KMS-11 (cell line): ENCODE measurements at regions not wholly inside any gene's neighbourhood (a gene's known extent, or its start where the extent isn't known, plus 50 kb on each side); places are given as distances from the start of the nearest gene placed in this dataset.

ENCODE experiments used
- H2AFZ ChIP-seq: fragments of 200-600 bp; sonication (generic); 2 replicates; pipeline ENCODE4 v1.6.1; 2016; ENCODE audit warnings: antibody characterized with exemption, mixed run types, low read depth
- H3K27ac ChIP-seq: fragments of 200-600 bp; sonication (generic); 2 replicates; pipeline ENCODE4 v1.6.1; 2016; ENCODE audit warnings: mild to moderate bottlenecking, mixed run types
- H3K27me3 ChIP-seq: fragments of 200-600 bp; sonication (generic); 2 replicates; pipeline ENCODE4 v1.6.1; 2017; ENCODE audit warnings: mild to moderate bottlenecking, low read depth, mixed run types, moderate library complexity; ENCODE audit not compliant: insufficient read depth
- H3K36me3 ChIP-seq: fragments of 200-600 bp; sonication (generic); 2 replicates; pipeline ENCODE4 v1.6.1; 2017; ENCODE audit warnings: mild to moderate bottlenecking, mixed run types; ENCODE audit not compliant: insufficient read depth
- H3K4me1 ChIP-seq: fragments of 200-600 bp; sonication (generic); 2 replicates; pipeline ENCODE4 v1.6.1; 2016; ENCODE audit warnings: mild to moderate bottlenecking, low read depth, mixed run types; ENCODE audit not compliant: poor library complexity, severe bottlenecking
- H3K4me2 ChIP-seq: fragments of 200-600 bp; sonication (generic); 2 replicates; pipeline ENCODE4 v1.7.0; 2016; ENCODE audit warnings: mild to moderate bottlenecking, mixed run types
- H3K4me3 ChIP-seq: fragments of 200-600 bp; sonication (generic); IDR thresholded peaks from 2 replicates; pipeline ENCODE4 v1.6.1; 2017; ENCODE audit warnings: low read depth, low read length, mixed read lengths; ENCODE audit not compliant: insufficient read depth
- H3K79me2 ChIP-seq: fragments of 200-600 bp; sonication (generic); 2 replicates; pipeline ENCODE4 v1.6.1; 2016; ENCODE audit warnings: low read depth, mixed run types; ENCODE audit not compliant: insufficient read depth
- H3K9ac ChIP-seq: fragments of 200-600 bp; sonication (generic); 2 replicates; pipeline ENCODE4 v1.6.1; 2016; ENCODE audit warnings: mild to moderate bottlenecking, mixed run types
- H4K20me1 ChIP-seq: fragments of 200-600 bp; sonication (generic); 2 replicates; pipeline ENCODE4 v1.6.1; 2016; ENCODE audit warnings: mild to moderate bottlenecking, mixed run types; ENCODE audit not compliant: insufficient read depth
- TF ChIP-seq, protein P1 (sequence below): fragments of 200-600 bp; sonication (generic); conservative IDR thresholded peaks from 2 replicates; pipeline ENCODE4 v1.6.1; 2017; ENCODE audit warnings: low read depth, mild to moderate bottlenecking, antibody characterized with exemption, low read length, moderate library complexity, mixed read lengths

DNA sequence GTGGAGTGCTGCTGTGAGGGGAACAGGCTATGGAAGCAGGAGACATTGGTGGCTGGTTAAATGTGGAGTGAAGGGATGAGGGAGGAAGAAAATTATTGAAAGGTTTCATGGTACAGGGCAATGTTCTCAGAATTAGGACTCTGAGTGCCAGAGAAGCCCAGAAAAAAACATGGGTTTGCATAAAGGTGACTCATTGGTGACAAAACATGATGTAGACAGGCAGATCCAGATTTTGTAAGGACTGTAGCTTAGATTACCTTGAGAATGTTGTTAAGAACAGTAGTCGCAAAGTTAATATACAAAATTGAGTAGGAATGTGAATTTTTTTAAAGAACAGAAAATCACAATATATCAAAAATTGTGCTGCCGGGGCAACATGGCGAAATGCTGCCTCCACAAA lies 134.9 kb upstream of the ZNF438 start:
- Histone ChIP-seq H3K27ac (no peak overlapping the region), H3K36me3 (no peaks in the 10 kb centered on the region), H3K4me3 (no peak overlapping the region), H2AFZ (no peak overlapping the region), H4K20me1 (no peaks in the 10 kb centered on the region), H3K27me3 (no peaks in the 10 kb centered on the region), H3K9ac (no peak overlapping the region), H3K79me2 (no peaks in the 10 kb centered on the region), H3K4me2 (no peak overlapping the region), H3K4me1 (no peaks in the 10 kb centered on the region)
- TF ChIP-seq, protein P1, sequence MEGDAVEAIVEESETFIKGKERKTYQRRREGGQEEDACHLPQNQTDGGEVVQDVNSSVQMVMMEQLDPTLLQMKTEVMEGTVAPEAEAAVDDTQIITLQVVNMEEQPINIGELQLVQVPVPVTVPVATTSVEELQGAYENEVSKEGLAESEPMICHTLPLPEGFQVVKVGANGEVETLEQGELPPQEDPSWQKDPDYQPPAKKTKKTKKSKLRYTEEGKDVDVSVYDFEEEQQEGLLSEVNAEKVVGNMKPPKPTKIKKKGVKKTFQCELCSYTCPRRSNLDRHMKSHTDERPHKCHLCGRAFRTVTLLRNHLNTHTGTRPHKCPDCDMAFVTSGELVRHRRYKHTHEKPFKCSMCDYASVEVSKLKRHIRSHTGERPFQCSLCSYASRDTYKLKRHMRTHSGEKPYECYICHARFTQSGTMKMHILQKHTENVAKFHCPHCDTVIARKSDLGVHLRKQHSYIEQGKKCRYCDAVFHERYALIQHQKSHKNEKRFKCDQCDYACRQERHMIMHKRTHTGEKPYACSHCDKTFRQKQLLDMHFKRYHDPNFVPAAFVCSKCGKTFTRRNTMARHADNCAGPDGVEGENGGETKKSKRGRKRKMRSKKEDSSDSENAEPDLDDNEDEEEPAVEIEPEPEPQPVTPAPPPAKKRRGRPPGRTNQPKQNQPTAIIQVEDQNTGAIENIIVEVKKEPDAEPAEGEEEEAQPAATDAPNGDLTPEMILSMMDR: no peak

DNA sequence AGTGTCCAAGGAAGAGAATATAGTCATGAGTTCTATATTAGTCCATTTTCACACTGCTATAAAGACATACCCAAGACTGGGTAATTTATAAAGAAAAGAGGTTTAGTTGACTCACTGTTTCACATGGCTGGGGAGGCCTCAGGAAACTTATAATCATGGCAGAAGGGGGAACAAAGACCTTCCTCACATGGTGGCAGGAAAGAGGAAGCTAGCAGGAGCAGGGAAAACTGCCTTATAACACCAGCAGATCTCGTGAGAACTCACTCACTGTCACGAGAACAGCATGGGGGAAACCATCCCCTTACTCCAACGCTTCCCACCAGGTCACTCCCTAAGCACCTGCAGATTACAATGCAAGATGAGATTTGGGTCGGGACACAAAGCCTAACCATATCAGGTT lies 139.0 kb upstream of the ZNF438 start:
- no peak overlapping the region for H2AFZ ChIP-seq

DNA sequence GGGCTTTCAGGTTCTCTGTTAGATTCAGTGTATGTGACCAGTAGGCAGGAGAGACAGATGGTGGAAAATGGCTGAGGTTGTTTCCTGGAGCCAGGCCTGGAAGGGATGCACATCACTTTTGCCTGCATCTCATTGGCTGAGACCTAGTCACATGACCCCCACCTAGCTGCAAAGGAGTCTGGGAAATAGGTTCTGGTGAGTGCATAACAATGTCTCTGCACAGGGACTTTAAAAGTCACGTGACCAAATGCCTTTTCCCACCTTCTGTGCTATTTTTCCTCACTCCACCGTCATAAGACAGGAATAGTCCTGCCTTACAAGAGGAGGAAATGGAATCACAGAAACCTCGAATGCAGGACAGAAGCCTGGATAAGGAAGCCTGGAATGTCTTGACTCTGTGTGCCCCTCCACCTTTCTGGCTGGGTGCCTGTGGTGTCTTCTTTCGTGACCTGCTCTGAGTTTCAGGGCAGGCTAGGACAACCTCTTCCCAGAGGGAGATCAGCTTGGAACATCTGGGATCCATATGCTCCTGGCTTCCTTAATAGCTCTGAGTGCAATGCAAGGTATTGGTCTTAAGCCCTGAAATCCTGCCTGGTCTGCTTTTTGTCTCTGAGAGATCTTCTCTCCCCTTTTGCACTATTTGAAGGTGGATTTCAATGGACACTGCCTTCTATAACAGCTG lies 139.9 kb upstream of the ZNF438 start:
- Histone ChIP-seq H3K36me3 (no peaks in the 10 kb centered on the region), H2AFZ (no peak overlapping the region), H4K20me1 (no peaks in the 10 kb centered on the region), H3K4me3 (no peak overlapping the region), H3K27ac (no peak overlapping the region), H3K27me3 (no peaks in the 10 kb centered on the region), H3K4me2 (no peak overlapping the region), H3K79me2 (no peaks in the 10 kb centered on the region), H3K9ac (no peak overlapping the region), H3K4me1 (no peaks in the 10 kb centered on the region)
- TF ChIP-seq, protein P1: no peak

More for the DNA sequence above, 139.0 kb upstream of the ZNF438 start:
- Histone ChIP-seq H3K4me1 (no peaks in the 10 kb centered on the region), H4K20me1 (no peaks in the 10 kb centered on the region), H3K4me2 (no peak overlapping the region), H3K36me3 (no peaks in the 10 kb centered on the region), H3K27ac (no peak overlapping the region), H3K27me3 (no peaks in the 10 kb centered on the region), H3K4me3 (no peak overlapping the region), H3K9ac (no peak overlapping the region), H3K79me2 (no peaks in the 10 kb centered on the region)
- TF ChIP-seq, protein P1: no peak

DNA sequence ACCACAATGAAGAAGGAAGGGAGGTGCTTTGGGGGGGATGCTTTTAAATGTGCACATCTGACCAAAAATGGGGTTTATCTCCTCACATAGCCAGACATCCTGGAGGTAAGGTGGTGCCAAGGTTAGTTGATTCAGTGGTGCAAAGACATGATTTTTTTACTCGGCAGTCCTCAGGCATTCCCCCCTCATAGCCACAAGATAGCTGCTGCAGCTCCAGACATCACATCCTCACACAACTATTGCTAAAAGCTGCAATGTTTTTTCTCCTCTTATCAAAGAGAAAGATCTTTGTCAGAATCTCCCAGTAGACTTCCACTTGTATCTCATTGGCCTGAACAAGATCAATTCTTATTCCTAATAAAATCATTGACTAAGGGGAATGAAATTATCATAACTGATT lies 141.3 kb upstream of the ZNF438 start:
- Histone ChIP-seq H4K20me1 (no peaks in the 10 kb centered on the region), H2AFZ (no peak overlapping the region), H3K27ac (no peak overlapping the region), H3K4me3 (no peak overlapping the region), H3K4me2 (no peak overlapping the region), H3K36me3 (no peaks in the 10 kb centered on the region), H3K4me1 (no peaks in the 10 kb centered on the region), H3K9ac (no peak overlapping the region), H3K79me2 (no peaks in the 10 kb centered on the region), H3K27me3 (no peaks in the 10 kb centered on the region)
- TF ChIP-seq, protein P1: no peak
